GM21390 (cell line): ENCODE measurements at regions not wholly inside any gene's neighbourhood (a gene's known extent, or its start where the extent isn't known, plus 50 kb on each side); places are given as distances from the start of the nearest gene placed in this dataset.

Source experiments
- ATAC-seq: cut with Tn5 transposase; IDR thresholded peaks from one replicate; pipeline ENCODE4 v1.9.1; 2021; ENCODE audit not compliant: unreplicated experiment

- ATAC-seq: no peak
Measured at GRCh38 chr5:173383711-173384110, 55.5 kb upstream of the STC2 start.

GRCh38 chr5:173378727-173379126 is 50.5 kb upstream of the STC2 start:
- ATAC-seq: no peak
